NCI-H2029 (cell line): ENCODE measurements at regions not wholly inside any gene's neighbourhood (a gene's known extent, or its start where the extent isn't known, plus 50 kb on each side); places are given as distances from the start of the nearest gene placed in this dataset.
"Not testable (repeated sequence)": the region's sequence is repeated elsewhere in the genome, so short reads cannot be mapped to it uniquely, and the experiment has no call there.

Experiments
- DNase-seq: peaks from one replicate; lab custom pipeline; 2025; lab: John Stamatoyannopoulos, UW

DNA sequence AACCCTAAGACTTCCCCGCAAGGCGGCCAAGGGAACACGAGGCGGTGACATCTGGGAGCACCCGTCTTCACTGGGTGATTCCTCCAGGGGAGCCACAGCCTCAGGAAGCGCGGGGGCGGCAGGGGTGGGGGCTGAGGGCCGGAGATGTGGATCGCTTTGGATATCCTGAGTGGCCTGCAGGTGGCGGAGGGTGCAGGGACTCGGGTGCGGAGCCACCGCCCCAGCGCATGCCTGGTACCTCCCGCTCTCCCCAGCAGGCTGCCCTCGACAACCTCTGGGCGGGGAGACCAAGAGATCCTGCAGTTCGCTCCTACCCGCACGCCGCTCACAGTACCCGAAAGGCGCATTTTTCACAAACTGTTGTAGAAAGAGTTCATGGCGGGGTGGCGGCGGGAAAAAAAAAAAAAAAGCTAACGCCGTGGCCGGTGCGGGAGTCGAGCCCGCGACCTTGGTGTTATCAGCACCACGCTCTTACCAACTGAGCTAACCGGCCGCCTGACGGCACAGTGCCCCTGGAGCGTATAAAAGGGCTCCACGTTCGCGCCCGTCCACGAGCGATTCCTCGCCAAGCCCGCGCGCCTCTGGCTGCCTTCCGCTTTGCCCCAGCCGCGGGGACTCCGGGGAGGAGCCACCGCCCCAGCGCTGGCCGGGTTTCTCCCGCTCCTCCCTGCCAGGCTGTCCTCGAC lies 124.7 kb upstream of the PRKX start:
- DNase-seq = not testable (repeated sequence)

DNA sequence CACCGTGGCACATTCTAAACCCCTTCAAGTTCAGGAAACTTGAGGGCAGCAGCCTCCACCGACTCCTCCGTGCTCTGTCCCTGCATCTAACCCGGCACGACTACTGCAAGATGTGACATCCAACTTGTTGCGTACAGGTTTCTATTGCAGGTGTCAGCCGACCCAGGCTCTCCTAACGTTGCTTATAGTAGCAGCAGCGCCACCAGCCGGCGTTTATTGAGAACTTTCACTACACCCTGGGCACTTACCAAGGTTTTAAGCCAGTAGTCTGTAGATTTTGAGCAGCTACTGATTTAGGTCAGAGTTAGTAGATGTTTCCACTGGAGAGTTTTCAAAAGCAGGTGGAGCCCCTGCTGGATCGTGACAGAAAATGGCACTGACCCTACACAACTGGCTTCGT lies 123.8 kb upstream of the PRKX start:
- DNase-seq = not testable (repeated sequence)

DNA sequence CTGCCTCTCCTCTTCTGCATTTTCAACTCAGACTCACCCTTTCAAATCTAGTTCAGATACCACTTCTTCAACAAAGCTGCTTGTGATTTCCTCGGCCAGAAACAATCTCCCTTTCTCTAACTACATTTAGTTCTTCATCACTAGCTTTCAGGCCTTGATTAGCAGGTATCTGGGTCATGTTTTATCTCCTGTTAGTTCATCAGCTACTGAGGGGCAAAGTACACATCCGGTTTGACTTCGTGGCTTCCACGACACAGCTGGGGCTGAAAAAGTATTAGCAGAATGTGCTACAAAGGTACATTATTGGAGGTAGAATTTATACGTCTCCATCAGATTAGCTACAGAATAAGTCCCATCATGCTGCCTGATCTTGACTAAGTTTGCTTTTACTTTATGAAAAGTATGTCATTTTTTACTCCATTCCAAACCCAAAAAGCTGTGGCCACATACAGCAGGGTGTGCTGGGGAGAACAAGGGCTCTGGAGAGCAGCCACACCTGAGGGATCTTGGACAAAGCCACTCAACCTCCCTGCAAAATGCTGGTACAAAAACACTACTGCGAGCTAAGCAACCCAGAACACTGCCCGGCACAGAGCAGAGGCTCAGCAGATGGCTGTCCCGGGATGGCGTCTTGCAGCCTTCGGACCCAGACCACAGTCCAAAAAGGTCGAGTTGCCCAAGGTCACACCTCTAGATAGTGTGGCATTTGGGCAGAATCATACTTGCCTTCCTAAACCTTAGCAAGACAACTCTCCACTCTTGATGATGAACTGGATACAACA lies 120.5 kb upstream of the PRKX start:
- not testable (repeated sequence) for DNase-seq

DNA sequence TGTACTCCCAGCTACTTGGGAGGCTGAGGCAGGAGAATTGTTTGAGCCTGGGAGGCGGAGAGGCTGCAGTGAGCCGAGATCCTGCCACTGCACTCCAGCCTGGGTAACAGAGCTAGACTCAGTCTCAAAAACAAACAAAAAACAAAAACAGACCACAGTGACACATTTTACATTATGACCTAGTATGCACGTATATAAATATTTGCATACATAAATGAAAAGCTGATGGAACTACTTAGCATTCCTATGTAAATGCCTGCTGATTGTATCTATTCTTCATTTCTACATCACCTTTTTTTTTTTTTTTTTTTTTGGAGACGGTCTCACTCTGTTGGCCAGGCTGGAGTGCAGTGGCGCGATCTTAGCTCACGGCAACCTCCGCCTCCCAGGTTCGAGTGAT lies 116.6 kb upstream of the PRKX start:
- not testable (repeated sequence) for DNase-seq

DNA sequence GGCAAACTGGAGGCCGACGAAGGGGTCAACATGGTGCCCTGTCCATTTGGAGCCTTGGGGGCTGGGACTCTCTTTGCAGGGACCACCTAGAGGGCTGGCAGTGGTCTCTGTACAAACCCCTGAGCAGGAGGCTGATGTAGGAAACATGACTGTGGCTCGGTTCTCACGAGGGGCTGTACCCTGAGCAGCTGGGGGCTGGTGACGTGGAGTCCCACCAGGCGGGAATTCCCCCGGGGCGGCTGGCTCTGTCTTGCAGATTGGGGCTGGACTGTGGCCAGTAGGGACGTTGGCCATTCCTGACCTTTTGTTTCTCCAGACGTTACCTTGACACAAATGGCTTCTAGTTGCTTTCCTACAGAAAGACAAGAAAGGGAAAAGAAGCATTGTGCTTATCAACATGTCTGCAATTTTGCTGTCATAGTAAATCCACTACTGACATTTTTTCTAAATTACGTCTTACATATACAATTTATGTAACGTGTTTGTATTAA lies 115.6 kb upstream of the PRKX start:
- not testable (repeated sequence) for DNase-seq

DNA sequence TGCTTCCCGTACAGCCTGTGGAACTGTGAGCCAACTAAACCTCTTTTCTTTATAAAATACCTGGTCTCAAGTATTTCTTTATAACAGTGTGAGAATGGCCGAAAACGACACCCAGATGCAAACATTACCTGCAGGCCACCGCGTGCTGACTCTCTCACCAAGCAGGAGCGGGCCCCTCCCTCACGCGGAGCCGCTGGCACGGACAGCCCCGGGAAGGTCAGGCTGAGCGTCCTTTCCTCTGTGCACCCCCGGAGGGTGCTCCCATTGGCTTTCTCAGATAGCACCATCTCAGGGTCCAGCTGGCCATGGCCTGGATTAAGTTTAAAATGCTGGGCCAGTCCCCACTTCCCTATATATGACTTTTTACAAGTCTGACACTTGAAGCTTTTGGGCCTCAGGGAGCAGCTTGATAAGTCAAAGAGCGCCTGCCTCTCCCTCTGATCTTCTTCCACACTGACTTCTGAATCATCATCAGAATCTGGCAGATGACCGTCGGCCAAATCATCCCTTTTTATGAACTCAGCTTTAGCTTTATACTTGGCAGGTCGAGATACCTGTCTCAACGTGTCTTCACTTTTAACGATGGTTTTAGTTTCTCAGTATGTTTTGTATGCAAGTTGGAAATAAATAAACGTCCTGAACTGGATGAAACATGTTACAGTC lies 115.1 kb upstream of the PRKX start:
- DNase-seq = not testable (repeated sequence)

DNA sequence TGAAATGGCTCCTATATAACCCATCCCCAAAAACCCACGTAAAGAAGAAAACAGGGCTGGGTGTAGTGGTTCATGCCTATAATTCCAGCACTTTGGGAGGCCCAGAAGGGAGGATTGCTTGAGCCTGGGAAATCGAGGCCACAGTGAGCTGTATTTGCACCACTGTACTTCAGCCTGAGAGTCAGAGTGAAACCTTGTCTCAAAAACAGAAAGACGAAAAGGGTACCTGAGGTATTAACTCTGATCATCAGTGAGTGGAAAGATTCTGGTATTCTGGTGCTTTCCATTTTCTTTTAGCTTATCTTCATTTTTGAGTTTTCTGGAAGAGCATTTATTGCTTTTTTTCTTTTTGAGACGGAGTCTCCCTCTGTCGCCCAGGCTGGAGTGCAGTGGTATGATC lies 110.6 kb upstream of the PRKX start:
- DNase-seq = not testable (repeated sequence)

DNA sequence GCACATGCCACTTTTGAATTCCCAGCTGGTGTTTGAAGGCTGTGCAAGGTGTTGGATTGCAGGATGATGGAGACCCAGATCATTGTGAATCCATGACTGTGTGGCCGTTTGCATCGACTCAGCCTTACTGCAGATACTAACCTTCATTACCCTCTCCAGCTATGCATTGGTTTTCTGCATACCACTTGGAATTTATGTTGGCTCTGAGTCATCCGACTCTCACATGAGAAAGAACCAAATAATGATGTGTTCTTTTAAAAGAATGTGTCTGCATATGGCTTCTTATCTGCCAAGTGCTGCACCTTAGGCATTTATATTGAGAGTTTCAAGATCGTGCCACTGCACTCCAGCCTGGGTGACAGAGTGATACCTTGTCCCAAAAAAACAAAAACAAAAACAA lies 106.7 kb upstream of the PRKX start:
- no peak for DNase-seq

DNA sequence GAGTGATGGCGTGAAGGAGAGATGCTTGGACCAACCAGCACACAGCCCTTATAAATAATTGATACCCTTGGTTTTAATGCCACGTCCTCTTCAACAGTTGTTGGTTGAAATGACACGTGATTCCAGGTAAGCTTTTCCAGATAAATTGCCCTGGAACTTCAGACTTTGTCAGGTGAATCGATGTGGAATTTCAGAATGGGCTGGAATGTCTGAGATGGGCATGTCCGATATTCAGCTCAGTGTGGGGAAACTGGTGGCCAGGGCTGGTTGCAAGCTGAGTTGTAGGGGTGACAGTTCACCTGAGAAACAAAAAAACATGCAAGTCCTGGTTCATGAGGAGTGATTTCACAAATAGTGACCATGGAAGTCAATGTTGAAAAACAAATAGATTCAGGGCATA lies 104.0 kb upstream of the PRKX start:
- not testable (repeated sequence) for DNase-seq

DNA sequence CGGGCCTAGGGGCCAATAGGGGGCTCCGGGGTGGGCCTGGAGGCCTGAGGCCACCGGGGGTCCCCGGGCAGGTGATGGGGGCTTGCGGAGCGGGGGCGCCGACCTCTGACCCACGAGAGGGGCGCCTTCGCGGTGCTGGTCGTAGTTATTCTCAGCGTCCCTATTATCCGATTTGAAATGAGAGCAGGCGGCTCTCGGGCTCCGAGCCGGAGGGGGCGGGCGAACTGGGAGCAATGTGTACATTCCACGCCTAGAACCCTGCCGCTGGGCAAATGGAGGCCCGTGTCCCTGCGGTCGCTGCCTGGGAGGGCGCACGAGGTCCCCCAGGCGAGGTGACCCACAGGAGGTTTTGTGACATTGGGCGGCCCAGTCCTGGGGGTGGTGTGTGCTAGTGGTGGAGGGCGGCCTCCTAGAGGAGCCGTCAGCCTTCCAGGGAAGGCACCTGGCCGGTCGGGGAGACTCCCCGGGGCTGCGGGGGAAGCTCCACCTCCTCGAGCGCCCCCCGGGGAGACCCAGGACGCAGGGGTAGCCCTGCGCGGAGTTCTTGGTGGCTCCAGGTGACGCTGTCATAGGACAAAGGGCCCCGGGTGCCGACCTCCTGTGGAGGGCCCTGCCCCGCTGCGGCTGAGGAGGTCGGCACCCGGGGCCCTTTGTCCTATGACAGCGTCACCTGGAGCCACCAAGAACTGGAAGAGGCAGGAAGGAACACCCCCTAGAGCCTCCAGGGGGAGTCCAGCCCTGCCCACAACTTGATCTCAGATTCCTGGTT lies 102.6 kb upstream of the PRKX start:
- peak; percentile 29 for DNase-seq

DNA sequence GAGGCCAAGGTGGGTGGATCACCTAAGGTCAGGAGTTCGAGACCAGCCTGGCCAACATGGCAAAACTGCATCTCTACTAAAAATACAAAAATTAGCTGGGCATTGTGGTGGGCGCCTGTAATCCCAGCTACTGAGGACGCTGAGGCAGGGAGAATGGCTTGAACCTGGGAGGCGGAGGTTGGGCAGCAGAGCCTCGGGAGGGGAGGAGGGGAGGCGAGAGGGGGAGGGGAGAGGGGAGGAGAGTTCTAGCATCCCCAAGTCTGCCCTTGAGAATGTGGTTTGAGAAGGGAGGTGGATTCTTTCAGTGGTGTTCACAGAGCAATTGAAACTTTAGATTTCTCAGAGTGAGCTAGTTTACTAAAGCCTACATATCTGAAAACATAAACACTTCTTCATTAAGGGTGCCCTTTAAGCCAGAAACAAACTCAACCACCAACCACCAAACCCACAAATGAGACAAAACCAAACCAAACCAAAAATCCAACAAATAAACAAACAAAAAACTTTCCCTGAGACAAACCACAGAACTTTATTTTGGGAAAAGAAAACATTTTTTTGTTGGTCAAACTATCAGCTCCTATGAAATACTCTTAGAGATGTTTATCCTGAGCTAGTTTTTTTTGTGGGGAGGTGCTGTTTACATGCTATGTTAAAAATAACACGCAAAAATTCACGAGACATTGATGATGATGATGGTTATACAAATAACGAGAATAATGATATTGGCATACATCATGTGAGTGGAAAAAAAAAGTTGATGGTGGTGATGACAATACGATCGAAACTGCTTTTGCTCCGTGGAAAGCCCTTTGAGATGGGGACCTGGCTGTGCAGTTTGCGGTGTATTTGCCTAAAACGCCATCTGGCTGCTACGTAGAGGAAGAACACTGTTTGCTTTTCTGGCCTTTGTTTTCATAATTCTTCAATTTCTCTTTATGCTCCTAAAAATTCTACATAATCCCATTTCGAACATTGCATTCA lies 98.2 kb upstream of the PRKX start:
- DNase-seq = no peak

DNA sequence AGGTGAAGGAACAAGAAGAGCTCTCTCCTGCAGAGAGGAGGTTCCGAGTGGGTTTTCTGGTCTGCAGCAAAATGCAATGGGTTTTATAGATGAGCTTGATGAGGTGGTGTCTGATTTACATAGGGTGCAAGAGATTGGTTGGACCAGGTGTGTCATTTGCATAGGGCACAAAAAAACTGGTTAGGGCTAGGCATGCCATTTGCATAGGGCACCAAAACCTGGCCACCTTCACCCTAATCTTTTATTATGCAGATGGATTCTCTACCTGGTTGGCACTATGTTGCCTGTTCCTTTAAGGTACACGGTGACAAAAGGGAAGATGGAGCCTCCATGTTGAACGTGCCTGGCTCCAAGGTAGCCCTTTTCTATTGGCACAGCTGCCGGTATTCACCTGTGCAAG lies 94.5 kb upstream of the PRKX start:
- DNase-seq = no peak

DNA sequence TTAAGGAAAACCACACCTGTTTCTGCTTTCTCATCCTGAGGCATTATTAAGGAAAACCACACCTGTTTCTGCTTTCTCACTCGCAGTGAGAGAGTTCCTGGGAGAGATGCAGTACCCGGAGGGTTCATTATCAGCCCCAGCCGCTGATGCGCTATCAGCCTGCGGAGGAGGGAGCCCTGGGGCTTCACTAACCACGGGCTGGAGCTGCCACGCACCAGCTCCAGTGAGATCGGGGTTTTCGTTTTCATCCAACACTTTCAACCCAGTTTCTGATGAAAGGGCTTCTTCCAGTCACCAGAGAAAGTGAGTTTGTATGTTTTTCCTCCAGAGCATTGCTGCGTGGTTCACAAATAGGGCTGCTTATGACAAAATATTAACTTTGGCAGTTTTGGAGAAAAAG lies 93.2 kb upstream of the PRKX start:
- DNase-seq = no peak

DNA sequence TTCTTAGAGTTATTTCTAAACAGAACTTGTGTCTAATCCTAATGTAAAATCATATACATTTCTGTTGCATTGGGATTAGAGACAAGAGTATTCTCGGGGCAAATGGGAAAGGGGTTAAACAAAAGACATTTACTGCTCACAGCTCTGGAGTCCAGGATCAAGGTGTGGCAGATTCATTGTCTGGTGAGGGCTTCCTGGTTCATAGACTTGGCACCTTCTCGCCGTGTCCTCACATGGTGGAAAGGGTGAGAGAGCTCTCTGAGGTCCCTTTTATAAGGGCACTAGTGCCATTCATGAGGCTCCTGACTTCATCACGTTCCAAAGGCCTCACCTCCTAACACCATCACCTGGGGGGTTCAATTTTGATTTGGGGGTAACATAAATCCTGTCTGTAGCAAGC lies 90.3 kb upstream of the PRKX start:
- DNase-seq = no peak

DNA sequence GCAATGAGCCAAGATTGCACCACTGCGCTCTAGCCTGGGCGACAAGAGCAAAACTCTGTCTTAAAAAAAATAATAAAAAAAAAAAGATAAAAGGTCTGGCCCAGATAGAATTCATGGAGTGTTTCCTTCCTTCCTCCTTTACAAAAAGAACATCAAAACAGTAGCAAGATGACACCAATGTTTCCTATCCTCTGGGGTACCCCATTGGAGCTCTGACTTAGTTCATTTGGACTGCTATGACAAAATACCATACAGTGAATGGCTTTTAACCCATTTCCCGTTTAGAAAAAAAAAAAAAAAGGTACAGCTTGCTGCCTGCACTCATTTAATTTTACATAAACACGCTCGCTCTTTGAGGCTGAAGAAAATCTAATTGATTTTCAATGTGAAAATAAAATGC lies 89.9 kb upstream of the PRKX start:
- no peak for DNase-seq

DNA sequence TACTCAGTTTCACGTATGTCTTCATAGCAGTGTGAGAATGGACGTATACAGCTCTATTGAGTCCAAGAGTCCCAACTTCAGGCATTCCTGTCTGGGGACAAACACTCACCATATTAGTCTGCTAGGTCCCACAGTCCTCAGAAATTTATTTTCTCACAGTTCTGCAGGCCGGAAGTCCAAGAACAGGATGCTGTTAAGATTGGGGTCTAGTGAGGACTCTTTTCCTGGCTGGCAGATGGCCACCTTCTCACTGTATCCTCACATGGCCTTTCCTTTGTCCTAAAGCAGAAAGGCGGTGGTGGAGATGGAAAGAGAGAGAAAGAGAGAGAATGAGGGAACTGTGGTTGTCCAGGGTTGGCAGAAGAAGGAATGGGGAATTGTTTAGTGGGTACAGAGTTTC lies 82.0 kb upstream of the PRKX start:
- DNase-seq = not testable (repeated sequence)

DNA sequence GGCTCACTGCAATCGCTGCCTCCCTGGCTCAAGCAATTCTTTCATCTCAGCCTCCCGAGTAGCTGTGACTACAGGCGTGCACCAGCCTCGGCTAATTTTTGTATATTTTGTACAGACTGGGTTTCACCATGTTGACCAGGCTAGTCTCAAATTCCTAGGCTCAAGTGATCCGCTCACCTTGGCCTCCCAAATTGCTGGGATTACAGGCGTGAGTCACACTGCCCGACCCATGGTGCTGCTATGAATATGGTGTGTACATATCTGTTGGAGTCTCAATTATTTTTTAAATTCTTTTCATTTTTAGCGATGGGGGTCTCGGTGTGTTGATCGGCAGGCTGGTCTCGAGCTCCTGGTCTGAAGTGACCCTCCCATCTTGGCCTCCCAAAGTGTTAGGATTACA lies 78.0 kb upstream of the PRKX start:
- DNase-seq = no peak

DNA sequence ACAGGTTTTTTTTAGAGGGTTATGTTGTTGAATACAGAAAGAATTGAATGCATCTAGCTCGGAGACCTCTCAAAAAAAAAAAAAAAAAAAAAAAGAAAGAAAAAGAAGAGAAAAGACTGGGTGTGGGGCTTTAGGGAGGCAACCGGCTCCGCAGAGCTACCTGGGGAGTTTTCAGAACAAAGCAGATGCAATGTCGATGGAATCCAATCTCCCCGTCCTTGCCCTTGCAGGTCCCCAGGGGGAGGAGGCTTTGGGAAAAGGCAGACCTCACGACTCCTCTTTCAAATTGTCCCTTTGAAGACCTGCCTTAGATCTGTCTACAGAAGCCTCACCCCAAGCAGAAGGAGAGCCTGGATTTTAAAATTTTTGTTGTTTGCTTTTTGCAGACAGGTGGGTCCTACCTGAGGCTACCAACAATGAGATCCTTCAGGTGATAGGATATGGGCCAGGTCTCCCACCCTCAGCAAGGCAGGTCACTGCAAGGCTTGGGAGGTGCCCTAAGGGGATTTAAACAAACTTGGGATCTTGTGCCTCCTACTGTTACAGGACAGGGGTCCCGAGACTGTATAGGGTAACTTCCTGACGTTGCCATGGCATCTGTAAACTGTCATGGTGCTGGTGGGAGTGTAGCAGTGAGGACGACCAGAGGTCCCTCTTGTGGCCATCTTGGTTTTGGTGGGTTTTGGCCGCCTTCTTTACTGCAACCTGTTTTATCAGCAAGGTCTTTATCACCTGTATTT lies 75.2 kb upstream of the PRKX start:
- no peak for DNase-seq

DNA sequence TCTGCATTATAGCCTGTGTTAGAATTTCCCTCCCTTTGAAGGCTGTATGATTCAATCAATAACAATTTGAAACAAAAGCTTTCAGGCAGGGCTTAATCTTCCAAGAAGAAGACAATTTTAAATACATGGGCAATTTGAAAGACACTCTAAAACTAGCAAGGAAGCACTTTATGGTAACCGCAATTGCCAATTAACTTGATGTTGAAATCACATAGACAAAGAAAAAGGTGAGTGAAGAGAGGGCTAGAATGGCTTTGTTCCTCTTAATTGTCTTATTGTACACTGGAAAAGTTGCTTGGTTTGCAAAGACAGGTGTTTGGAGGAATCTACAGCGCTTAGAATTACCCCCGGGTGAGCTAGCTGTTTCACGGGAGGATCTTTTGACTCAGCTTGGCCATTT lies 74.4 kb upstream of the PRKX start:
- DNase-seq = no peak

DNA sequence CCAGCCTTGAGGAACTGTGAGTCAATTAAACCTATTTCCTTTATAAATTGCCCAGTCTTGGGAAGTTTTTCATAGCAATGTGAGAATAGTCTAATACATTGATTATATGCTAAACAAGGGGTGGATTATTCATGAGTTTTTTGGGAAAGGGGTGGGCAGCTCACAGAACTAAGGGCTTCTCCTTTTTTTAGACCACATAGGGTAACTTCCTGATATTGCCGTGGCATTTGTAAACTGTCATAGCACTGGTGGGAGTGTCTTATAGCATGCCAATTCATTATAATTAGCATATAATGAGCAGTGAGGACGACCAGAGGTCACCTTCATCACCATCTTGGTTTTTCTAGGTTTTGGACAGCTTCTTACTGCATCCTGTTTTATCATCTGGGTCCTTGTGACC lies 72.4 kb upstream of the PRKX start:
- DNase-seq = not testable (repeated sequence)
